ENCODE measurements at regions not wholly inside any gene's neighbourhood (a gene's known extent, or its start where the extent isn't known, plus 50 kb on each side); places are given as distances from the start of the nearest gene placed in this dataset.

DNA sequence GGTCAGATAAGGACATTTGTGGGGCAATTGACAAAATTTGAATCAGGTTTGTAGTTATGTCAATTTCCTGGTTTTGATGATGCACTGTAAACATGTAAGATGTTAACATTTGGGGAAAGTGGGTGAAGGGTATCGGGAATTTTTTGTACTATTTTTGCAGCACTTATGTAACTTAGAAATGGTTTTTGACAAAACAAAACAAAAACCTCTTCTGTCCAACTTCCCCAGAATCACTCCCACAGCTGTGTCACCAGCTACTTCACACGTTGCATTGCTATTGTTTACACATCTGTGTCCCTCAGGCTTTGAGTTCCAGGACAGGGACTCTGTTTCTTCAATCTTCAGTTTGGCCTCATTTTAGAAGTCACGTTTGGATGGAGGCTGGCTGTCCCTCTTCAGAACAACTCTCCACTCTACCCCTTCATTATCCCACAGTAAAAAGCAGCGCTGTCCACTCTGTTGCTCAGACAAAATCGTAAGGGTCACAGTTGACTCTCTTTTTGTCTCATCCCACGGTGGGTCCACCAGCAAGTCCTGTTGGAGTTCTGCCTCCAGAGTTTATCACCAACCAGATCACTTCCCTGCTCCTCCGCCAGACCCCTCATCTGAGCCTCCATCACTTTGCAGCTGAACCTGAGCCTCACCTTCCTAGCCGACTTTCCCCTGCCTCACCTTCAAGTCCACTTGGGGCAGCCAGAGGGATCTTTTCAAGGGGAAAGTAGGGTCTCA lies 63.2 kb downstream of the NENF start:
- Mint-ChIP-seq H3K9me3 (ENCODE audit: unreplicated experiment) (no peaks in the 10 kb centered on the region), H3K27ac (ENCODE audit: unreplicated experiment) (no peak overlapping the region)
- TF ChIP-seq, protein P1, sequence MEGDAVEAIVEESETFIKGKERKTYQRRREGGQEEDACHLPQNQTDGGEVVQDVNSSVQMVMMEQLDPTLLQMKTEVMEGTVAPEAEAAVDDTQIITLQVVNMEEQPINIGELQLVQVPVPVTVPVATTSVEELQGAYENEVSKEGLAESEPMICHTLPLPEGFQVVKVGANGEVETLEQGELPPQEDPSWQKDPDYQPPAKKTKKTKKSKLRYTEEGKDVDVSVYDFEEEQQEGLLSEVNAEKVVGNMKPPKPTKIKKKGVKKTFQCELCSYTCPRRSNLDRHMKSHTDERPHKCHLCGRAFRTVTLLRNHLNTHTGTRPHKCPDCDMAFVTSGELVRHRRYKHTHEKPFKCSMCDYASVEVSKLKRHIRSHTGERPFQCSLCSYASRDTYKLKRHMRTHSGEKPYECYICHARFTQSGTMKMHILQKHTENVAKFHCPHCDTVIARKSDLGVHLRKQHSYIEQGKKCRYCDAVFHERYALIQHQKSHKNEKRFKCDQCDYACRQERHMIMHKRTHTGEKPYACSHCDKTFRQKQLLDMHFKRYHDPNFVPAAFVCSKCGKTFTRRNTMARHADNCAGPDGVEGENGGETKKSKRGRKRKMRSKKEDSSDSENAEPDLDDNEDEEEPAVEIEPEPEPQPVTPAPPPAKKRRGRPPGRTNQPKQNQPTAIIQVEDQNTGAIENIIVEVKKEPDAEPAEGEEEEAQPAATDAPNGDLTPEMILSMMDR (IDR thresholded peaks at IDR 0.05; ENCODE audit: unreplicated experiment), result no peak

DNA sequence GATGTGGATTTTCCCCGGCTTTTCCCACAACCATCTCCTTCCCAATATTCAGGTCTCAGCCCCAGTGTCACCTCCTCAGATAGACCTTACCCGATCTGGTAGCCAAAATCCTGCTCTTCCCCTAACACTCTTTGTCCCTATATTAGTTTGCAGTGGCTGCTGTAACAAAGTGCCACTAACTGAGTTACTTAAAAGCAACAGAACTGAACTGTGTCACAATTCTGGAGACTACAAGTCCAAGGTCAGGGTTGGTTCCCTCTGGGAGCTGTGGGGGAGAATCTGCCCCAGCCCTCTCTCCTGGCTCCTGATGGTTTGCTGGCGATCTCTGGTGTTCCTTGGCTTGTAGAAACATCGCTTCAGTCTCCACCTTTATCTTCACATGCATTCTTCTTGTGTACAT lies 64.0 kb downstream of the NENF start:
- TF ChIP-seq, protein P1 (IDR thresholded peaks at IDR 0.05; ENCODE audit: unreplicated experiment), result no peak
- Mint-ChIP-seq H3K36me3 (ENCODE audit: low read depth, unreplicated experiment) (no peaks in the 10 kb centered on the region), H3K4me3 (ENCODE audit: unreplicated experiment) (no peak overlapping the region), H3K4me1 (ENCODE audit: unreplicated experiment) (no peaks in the 10 kb centered on the region), H3K27me3 (ENCODE audit: unreplicated experiment) (peaks cover 1% of the 10 kb centered on the region), H3K9me3 (ENCODE audit: unreplicated experiment) (no peaks in the 10 kb centered on the region), H3K27ac (ENCODE audit: unreplicated experiment) (no peak overlapping the region)
- no peak for DNase-seq (ENCODE audit: low spot score)

More for the DNA sequence above, 63.2 kb downstream of the NENF start:
- Mint-ChIP-seq H3K4me1 (ENCODE audit: unreplicated experiment) (no peaks in the 10 kb centered on the region), H3K36me3 (ENCODE audit: low read depth, unreplicated experiment) (no peaks in the 10 kb centered on the region), H3K4me3 (ENCODE audit: unreplicated experiment) (no peak overlapping the region), H3K27me3 (ENCODE audit: unreplicated experiment) (peaks cover 1% of the 10 kb centered on the region)
- DNase-seq (ENCODE audit: low spot score), result no peak

DNA sequence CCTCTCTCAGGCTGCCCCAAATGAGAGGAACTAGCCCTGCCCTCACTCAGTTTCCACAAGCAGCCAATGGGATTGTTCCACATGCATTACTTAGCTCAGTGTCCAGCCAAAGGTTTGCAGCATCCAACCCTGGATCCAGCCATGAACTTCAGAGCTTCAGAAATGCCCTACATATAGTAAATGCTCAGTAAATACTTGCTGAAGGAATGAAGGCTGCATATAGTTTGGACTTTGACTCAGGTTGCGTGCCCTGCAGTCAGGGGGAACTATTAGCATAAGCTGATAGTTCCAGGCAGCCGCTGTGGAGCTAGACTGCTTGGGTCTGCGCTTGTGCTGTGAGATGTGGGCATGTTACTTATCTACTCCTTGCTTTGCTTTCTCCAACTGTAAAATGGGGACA lies 64.8 kb downstream of the NENF start:
- TF ChIP-seq, protein P1 (IDR thresholded peaks at IDR 0.05; ENCODE audit: unreplicated experiment), result no peak
- no peaks in the 10 kb centered on the region for H3K36me3 Mint-ChIP-seq (ENCODE audit: low read depth, unreplicated experiment)
- no peaks in the 10 kb centered on the region for H3K9me3 Mint-ChIP-seq (ENCODE audit: unreplicated experiment)
- H3K27ac Mint-ChIP-seq (ENCODE audit: unreplicated experiment), result no peak overlapping the region
- no peaks in the 10 kb centered on the region for H3K4me1 Mint-ChIP-seq (ENCODE audit: unreplicated experiment)
- peaks cover 1% of the 10 kb centered on the region for H3K27me3 Mint-ChIP-seq (ENCODE audit: unreplicated experiment)
- DNase-seq (ENCODE audit: low spot score), result no peak
- no peak overlapping the region for H3K4me3 Mint-ChIP-seq (ENCODE audit: unreplicated experiment)

DNA sequence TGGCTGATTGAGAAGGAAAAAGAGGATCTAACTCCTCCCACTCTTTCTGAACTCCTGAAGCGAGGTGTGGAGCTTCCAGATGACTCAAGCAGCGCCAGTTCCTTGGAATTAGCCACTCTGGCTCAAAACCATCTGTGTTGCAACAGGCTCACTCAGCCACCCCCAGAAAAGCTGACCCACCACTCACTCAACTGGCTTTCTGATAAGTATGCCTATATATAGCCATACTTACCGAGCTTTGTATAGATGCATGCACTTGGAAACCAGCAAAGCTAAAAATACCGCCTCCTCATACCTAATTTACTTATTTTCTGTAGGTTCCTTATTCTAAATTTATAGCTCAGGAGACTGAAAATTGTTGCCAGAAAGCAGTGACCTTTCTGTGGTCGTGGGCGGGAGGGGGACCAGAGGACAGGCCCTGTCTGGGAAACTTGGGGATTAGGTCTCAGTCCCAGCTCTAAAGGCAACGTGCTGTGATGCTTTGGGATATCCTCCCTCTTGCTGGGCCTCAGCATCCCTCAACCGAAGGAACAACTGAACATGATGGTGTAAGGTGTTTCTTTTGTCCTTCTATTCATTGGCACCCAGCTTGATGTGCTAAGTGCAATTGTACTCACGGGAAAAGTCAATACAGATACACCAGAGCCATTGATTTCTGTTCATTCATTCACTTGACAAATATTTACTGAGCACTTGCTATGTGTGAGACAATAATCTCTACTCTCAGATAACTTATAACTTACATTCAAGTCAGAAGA lies 65.7 kb downstream of the NENF start:
- TF ChIP-seq, protein P1 (IDR thresholded peaks at IDR 0.05; ENCODE audit: unreplicated experiment), result no peak
- H3K4me1 Mint-ChIP-seq (ENCODE audit: unreplicated experiment), result no peaks in the 10 kb centered on the region
- no peaks in the 10 kb centered on the region for H3K36me3 Mint-ChIP-seq (ENCODE audit: low read depth, unreplicated experiment)
- no peak for DNase-seq (ENCODE audit: low spot score)
- H3K27ac Mint-ChIP-seq (ENCODE audit: unreplicated experiment), result no peak overlapping the region
- H3K9me3 Mint-ChIP-seq (ENCODE audit: unreplicated experiment), result no peaks in the 10 kb centered on the region
- H3K4me3 Mint-ChIP-seq (ENCODE audit: unreplicated experiment), result no peak overlapping the region
- peaks cover 1% of the 10 kb centered on the region for H3K27me3 Mint-ChIP-seq (ENCODE audit: unreplicated experiment)

DNA sequence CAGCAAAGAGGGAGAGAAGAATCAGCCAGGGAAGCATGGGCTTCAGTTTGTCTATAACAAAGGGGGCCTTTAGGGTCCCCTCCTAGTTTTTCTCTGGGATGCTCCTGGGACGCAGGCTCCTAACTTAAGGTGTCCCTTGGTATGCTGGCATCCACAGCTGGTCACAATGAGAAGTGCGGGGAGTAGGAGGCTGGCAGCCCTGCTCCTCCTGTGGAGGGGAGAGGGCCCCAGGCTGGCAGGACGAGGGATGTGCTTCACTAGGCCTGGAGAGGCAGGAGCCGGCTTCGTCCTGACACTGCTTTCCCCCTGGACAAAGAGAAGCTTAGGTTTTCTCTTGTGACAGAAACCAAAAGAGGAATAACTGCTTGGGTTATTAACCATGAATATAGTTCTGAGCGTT lies 67.6 kb downstream of the NENF start:
- H3K36me3 Mint-ChIP-seq (ENCODE audit: low read depth, unreplicated experiment), result no peaks in the 10 kb centered on the region
- H3K9me3 Mint-ChIP-seq (ENCODE audit: unreplicated experiment), result no peaks in the 10 kb centered on the region
- no peaks in the 10 kb centered on the region for H3K4me1 Mint-ChIP-seq (ENCODE audit: unreplicated experiment)
- TF ChIP-seq, protein P1 (IDR thresholded peaks at IDR 0.05; ENCODE audit: unreplicated experiment), result no peak
- no peak overlapping the region for H3K4me3 Mint-ChIP-seq (ENCODE audit: unreplicated experiment)
- H3K27ac Mint-ChIP-seq (ENCODE audit: unreplicated experiment), result no peak overlapping the region
- peaks cover 1% of the 10 kb centered on the region for H3K27me3 Mint-ChIP-seq (ENCODE audit: unreplicated experiment)
- DNase-seq (ENCODE audit: low spot score), result no peak

Measured in endothelial cell (in vitro differentiated cells).